ENCODE measurements at regions not wholly inside any gene's neighbourhood (a gene's known extent, or its start where the extent isn't known, plus 50 kb on each side); places are given as distances from the start of the nearest gene placed in this dataset.

DNA sequence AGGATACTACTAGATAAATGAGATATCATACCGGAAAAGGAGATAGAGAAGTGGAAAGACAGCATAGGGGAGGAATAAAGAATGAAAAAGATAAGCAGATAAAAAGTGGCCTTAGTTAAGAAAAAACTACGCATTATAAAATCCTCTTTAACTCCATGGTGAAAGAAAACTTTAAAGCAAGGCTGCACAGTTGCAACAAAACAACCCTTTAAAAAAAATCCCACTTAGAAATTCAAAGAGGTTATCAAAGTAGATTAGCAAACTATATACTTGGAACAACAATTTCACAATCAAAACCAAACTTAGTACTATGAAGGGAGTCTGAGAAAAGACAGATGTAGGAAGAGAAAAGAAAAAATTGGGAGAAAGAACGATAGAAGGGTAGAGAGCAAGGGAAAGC is 133.4 kb upstream of the OSR1 start:
- H3K9me3 Mint-ChIP-seq = no peaks in the 10 kb centered on the region
- no peak overlapping the region for H3K27ac Mint-ChIP-seq
- H3K27me3 Mint-ChIP-seq (ENCODE audit: insufficient read depth) = peaks cover 2% of the 10 kb centered on the region
- TF ChIP-seq, protein P1, sequence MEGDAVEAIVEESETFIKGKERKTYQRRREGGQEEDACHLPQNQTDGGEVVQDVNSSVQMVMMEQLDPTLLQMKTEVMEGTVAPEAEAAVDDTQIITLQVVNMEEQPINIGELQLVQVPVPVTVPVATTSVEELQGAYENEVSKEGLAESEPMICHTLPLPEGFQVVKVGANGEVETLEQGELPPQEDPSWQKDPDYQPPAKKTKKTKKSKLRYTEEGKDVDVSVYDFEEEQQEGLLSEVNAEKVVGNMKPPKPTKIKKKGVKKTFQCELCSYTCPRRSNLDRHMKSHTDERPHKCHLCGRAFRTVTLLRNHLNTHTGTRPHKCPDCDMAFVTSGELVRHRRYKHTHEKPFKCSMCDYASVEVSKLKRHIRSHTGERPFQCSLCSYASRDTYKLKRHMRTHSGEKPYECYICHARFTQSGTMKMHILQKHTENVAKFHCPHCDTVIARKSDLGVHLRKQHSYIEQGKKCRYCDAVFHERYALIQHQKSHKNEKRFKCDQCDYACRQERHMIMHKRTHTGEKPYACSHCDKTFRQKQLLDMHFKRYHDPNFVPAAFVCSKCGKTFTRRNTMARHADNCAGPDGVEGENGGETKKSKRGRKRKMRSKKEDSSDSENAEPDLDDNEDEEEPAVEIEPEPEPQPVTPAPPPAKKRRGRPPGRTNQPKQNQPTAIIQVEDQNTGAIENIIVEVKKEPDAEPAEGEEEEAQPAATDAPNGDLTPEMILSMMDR (IDR thresholded peaks at IDR 0.05) = no peak
- no peaks in the 10 kb centered on the region for H3K36me3 Mint-ChIP-seq (ENCODE audit: low read depth)
- no peak overlapping the region for H3K4me3 Mint-ChIP-seq
- no peak for DNase-seq
- H3K4me1 Mint-ChIP-seq (ENCODE audit: low read depth) = peaks cover 16% of the 10 kb centered on the region

DNA sequence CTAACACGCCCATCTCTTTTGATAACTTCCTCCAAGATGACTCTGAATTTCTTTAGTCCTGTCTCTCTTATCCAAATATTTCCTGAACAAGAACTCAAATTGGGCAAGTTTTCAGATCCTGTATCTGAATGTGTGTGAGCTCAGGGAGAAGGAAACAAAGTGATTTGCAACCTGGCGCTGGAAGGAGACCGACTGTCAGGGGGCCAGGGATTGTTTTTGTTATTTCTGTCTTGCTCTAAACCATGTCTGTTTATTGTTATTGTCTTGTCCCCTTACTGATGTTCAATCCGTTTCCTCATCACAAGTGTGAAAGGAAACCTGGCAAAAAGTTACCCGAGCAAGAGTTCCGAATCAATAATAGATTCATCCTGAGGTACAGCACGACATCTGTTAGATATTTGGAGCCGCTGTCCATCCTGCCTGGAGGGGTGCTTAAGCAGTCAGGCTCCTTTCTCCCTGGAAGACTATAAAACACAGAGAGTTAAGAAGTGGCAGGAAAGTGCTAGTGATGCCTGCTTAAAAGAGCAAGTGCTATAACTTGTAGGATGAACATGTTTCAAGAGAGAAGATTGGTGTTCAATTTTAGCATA is 132.5 kb upstream of the OSR1 start:
- DNase-seq = no peak
- TF ChIP-seq, protein P1 (IDR thresholded peaks at IDR 0.05) = no peak
- Mint-ChIP-seq H3K9me3 (no peaks in the 10 kb centered on the region), H3K4me3 (no peak overlapping the region), H3K27ac (no peak overlapping the region), H3K4me1 (ENCODE audit: low read depth) (peaks cover 16% of the 10 kb centered on the region), H3K27me3 (ENCODE audit: insufficient read depth) (no peaks in the 10 kb centered on the region; the same call in 1 of the 2 replicates), H3K36me3 (ENCODE audit: low read depth) (no peaks in the 10 kb centered on the region)

DNA sequence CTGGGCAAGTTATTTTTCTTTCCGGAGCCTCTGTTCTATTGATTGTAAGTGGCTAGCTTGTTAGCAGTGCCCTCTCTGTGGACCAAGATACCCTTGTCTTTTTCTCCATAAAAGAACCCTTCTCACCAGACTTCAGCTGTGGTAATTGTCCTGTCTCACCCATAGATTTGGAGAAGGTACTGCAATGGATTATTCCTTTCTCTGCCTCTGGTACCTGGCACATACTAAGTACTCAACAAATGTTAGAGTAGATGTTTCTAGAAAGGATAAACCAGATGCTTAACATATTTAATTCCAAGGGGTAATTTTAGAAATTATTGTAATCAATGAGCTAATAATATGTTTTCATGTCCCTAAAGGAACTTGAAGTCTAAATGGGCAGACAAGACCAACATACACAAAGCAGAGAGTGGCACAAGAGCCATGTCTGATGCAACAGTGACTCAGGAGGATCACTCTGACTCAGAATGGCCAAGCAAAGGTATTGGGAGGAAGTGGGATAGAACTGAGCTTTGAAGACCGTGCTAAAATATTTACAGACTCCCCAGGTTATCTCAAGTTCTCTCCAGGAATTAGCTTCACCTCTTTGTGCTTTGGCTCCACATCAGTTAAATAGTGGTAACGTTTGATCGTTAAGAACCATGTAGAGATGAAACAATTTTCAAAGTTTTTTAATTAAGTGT is 129.7 kb upstream of the OSR1 start:
- peak; percentile 41 for DNase-seq
- H3K4me1 Mint-ChIP-seq (ENCODE audit: low read depth) = peaks cover 16% of the 10 kb centered on the region
- no peaks in the 10 kb centered on the region; the same call in 1 of the 2 replicates for H3K27me3 Mint-ChIP-seq (ENCODE audit: insufficient read depth)
- TF ChIP-seq, protein P1 (IDR thresholded peaks at IDR 0.05) = no peak
- no peaks in the 10 kb centered on the region for H3K36me3 Mint-ChIP-seq (ENCODE audit: low read depth)
- no peak overlapping the region for H3K27ac Mint-ChIP-seq
- no peak overlapping the region for H3K4me3 Mint-ChIP-seq
- H3K9me3 Mint-ChIP-seq = no peaks in the 10 kb centered on the region

DNA sequence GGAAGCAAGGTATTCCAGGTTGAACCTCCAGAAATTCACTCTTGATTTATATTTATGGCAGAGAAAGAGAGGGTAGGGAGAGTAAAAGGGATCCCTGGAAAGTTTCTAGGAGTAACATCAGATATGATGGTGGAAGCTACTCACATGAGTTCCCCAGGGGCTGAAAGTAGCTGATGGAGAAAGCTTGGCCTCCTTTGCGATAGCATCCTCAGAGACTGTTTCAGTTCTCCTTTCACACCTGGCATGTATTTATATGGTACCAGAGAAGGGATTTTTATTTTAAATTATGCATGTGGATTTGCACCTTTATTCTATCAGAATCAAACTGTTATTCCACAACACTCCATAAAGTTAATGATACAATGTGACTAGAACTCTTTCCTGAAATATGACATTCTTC is 126.3 kb upstream of the OSR1 start:
- H3K27ac Mint-ChIP-seq = no peak overlapping the region
- H3K4me3 Mint-ChIP-seq = no peak overlapping the region
- no peaks in the 10 kb centered on the region for H3K9me3 Mint-ChIP-seq
- peaks cover 2% of the 10 kb centered on the region for H3K27me3 Mint-ChIP-seq (ENCODE audit: insufficient read depth)
- no peaks in the 10 kb centered on the region for H3K36me3 Mint-ChIP-seq (ENCODE audit: low read depth)
- H3K4me1 Mint-ChIP-seq (ENCODE audit: low read depth) = peaks cover 8% of the 10 kb centered on the region
- TF ChIP-seq, protein P1 (IDR thresholded peaks at IDR 0.05) = no peak
- no peak for DNase-seq

DNA sequence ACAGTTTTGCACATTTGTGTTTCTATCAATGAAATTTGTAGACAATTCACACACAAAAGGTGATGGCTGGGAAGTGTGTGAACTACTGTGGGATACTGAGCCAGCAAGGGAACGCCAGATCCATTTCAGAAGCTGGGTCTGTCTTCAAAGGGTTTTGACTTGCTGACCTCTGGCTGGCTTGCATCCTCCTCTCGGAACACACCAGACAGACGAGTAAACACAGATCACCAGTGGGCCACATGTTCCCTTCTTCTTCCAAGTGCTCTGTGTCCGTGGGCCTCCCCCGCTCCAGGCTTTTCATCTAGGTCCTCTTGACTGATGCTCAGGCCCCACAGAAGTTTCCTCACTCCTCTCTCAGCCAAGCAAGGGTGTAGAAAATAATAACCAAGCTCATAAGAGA is 122.2 kb upstream of the OSR1 start:
- H3K27me3 Mint-ChIP-seq (ENCODE audit: insufficient read depth) = peaks cover 3% of the 10 kb centered on the region

More for the DNA sequence above, 122.2 kb upstream of the OSR1 start:
- no peaks in the 10 kb centered on the region for H3K4me1 Mint-ChIP-seq (ENCODE audit: low read depth)
- TF ChIP-seq, protein P1 (IDR thresholded peaks at IDR 0.05) = no peak
- no peak for DNase-seq
- no peaks in the 10 kb centered on the region for H3K36me3 Mint-ChIP-seq (ENCODE audit: low read depth)
- no peak overlapping the region for H3K4me3 Mint-ChIP-seq
- no peaks in the 10 kb centered on the region for H3K9me3 Mint-ChIP-seq
- no peak overlapping the region for H3K27ac Mint-ChIP-seq
